ENCODE measurements at regions not wholly inside any gene's neighbourhood (a gene's known extent, or its start where the extent isn't known, plus 50 kb on each side); places are given as distances from the start of the nearest gene placed in this dataset.
A peak's percentile ranks its signal among the peaks of the same experiment; 100 is the strongest.
"Not testable (repeated sequence)": the region's sequence is repeated elsewhere in the genome, so short reads cannot be mapped to it uniquely, and the experiment has no call there.

DNA sequence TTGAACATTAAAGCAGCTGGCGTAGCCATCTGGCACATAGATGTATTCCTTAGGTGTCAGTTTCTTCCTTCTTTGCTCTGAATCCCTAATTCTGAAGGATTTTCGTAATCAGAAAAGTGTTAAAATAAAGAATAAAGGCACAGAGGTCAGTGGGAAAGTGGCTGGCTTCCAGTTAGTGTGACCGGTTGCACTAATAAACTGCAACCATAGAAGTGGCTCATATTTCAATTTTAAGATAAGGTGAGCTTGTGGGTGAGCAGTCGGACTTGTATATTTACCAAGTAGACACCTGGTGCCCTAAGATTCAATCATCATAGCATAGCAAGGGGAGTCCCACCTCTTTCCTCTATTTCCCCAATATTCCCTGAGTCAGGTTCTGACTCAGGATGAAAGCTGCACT, 459.6 kb downstream of the ACTL7B start:
- ATAC-seq (ENCODE audit: low FRiP score in 2 of 2) = no peak

DNA sequence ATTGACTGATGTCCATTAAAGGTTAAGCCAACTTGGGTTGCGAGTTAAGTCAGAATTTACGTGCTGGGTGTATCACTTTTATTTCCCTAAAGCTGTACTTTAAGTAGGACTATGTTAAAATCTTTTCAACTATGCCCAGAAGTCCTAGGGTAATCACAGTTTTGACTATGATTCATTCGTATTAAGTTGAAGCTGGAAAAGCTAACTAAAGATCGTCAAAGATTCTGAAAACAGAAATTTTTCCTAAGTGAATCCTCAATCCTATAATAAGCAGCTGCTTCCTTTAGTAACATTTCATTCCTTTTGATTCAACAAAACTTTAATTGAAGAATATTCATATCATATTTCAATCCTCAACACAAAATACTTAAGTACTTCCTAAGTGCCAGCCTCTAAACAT, 460.4 kb downstream of the ACTL7B start:
- no peaks in the 10 kb centered on the region for H3K36me3 ChIP-seq
- no peak for ATAC-seq (ENCODE audit: low FRiP score in 2 of 2)
- no peak overlapping the region for H3K4me3 ChIP-seq
- DNase-seq = no peak
- no peak for TF ChIP-seq CTCF (IDR thresholded peaks at IDR 0.05)
- TF ChIP-seq EP300 (IDR thresholded peaks at IDR 0.05) = no peak
- TF ChIP-seq POLR2A (IDR thresholded peaks at IDR 0.05) = no peak
- TF ChIP-seq POLR2AphosphoS5 (IDR thresholded peaks at IDR 0.05) = no peak
- H3K27ac ChIP-seq = no peak overlapping the region
- no peaks in the 10 kb centered on the region for H3K9me3 ChIP-seq
- no peaks in the 10 kb centered on the region for H3K27me3 ChIP-seq
- 90 to 95% methylated on average over 4 of the region's 4 CpGs for WGBS, 2 donors
- no peaks in the 10 kb centered on the region for H3K4me1 ChIP-seq

More for the DNA sequence above, 459.6 kb downstream of the ACTL7B start:
- H3K27ac ChIP-seq = no peak overlapping the region
- H3K4me3 ChIP-seq = no peak overlapping the region
- H3K27me3 ChIP-seq = no peaks in the 10 kb centered on the region
- H3K4me1 ChIP-seq = no peaks in the 10 kb centered on the region
- TF ChIP-seq POLR2A (IDR thresholded peaks at IDR 0.05) (no peak), EP300 (IDR thresholded peaks at IDR 0.05) (no peak), CTCF (IDR thresholded peaks at IDR 0.05) (no peak), POLR2AphosphoS5 (IDR thresholded peaks at IDR 0.05) (no peak)
- 64 to 80% methylated on average over 4 of the region's 4 CpGs for WGBS, 2 donors
- H3K36me3 ChIP-seq = no peaks in the 10 kb centered on the region
- DNase-seq = no peak
- no peaks in the 10 kb centered on the region for H3K9me3 ChIP-seq

- Histone ChIP-seq H3K4me3 (no peak overlapping the region), H3K9me3 (no peaks in the 10 kb centered on the region), H3K27me3 (no peaks in the 10 kb centered on the region), H3K4me1 (no peaks in the 10 kb centered on the region), H3K36me3 (no peaks in the 10 kb centered on the region), H3K27ac (no peak overlapping the region)
- no peak for TF ChIP-seq POLR2AphosphoS5 (IDR thresholded peaks at IDR 0.05)
- no peak for TF ChIP-seq POLR2A (IDR thresholded peaks at IDR 0.05)
- no peak for TF ChIP-seq EP300 (IDR thresholded peaks at IDR 0.05)
- TF ChIP-seq CTCF (IDR thresholded peaks at IDR 0.05) = no peak
- no peak for DNase-seq
- WGBS, 2 donors = 88 to 92% methylated on average over 11 to 13 of the region's 13 CpGs
- ATAC-seq (ENCODE audit: low FRiP score in 2 of 2) = no peak
Observed at GRCh38 chr9:108394726-108395125, 461.1 kb downstream of the ACTL7B start.

- not testable (repeated sequence) for H3K36me3 ChIP-seq; H3K9me3 ChIP-seq; H3K4me1 ChIP-seq; H3K4me3 ChIP-seq; H3K27ac ChIP-seq; H3K27me3 ChIP-seq; ATAC-seq (ENCODE audit: low FRiP score in 2 of 2)
- DNase-seq = peak in 1 of 2 donors; percentile 75
- 94 to 100% methylated on average over 9 to 31 of the region's 31 CpGs for WGBS, 2 donors
Observed at GRCh38 chr9:108393481-108394001, 462.2 kb downstream of the ACTL7B start.

- no peak overlapping the region for H3K4me3 ChIP-seq
- WGBS, 2 donors = 83 to 100% methylated on average over 1 of the region's 1 CpG
- H3K27ac ChIP-seq = no peak overlapping the region
- H3K36me3 ChIP-seq = no peaks in the 10 kb centered on the region
- H3K27me3 ChIP-seq = no peaks in the 10 kb centered on the region
- DNase-seq = no peak
- H3K9me3 ChIP-seq = no peaks in the 10 kb centered on the region
- H3K4me1 ChIP-seq = no peaks in the 10 kb centered on the region
- ATAC-seq (ENCODE audit: low FRiP score in 2 of 2) = no peak
- TF ChIP-seq EP300 (IDR thresholded peaks at IDR 0.05) = no peak
- TF ChIP-seq POLR2A (IDR thresholded peaks at IDR 0.05) = no peak
- TF ChIP-seq CTCF (IDR thresholded peaks at IDR 0.05) = no peak
- no peak for TF ChIP-seq POLR2AphosphoS5 (IDR thresholded peaks at IDR 0.05)
Observed at GRCh38 chr9:108392877-108393276, 462.9 kb downstream of the ACTL7B start.
